ENCODE measurements at regions not wholly inside any gene's neighbourhood (a gene's known extent, or its start where the extent isn't known, plus 50 kb on each side); places are given as distances from the start of the nearest gene placed in this dataset.

- intact Hi-C loops (cut with DNase I) = no loop called here
- Histone ChIP-seq H3K9me3 (no peaks in the 10 kb centered on the region), H3K4me1 (no peaks in the 10 kb centered on the region), H3K4me3 (no peak overlapping the region), H3K27ac (no peak overlapping the region), H3K36me3 (no peaks in the 10 kb centered on the region), H3K27me3 (no peaks in the 10 kb centered on the region)
- TF ChIP-seq POLR2AphosphoS5 (IDR thresholded peaks at IDR 0.05; ENCODE audit: insufficient read depth in 1 of 2, low read depth in 1 of 2) (no peak), POLR2A (IDR thresholded peaks at IDR 0.05) (no peak)
- DNase-seq (ENCODE audit: extremely low spot score in 2 of 2) = no peak
Observed at GRCh38 chr11:32015427-32015826, 75.4 kb upstream of the RCN1 start.

GRCh38 chr11:32013603-32014002, 77.3 kb upstream of the RCN1 start:
- H3K27me3 ChIP-seq = no peaks in the 10 kb centered on the region
- no peak overlapping the region for H3K27ac ChIP-seq
- H3K9me3 ChIP-seq = no peaks in the 10 kb centered on the region
- no peaks in the 10 kb centered on the region for H3K36me3 ChIP-seq
- no peak for TF ChIP-seq POLR2A (IDR thresholded peaks at IDR 0.05)
- TF ChIP-seq POLR2AphosphoS5 (IDR thresholded peaks at IDR 0.05; ENCODE audit: insufficient read depth in 1 of 2, low read depth in 1 of 2) = no peak
- TF ChIP-seq CTCF (IDR thresholded peaks at IDR 0.05) = no peak
- intact Hi-C loops (cut with DNase I) = no loop called here
- no peaks in the 10 kb centered on the region for H3K4me1 ChIP-seq
- no peak overlapping the region for H3K4me3 ChIP-seq
- DNase-seq (ENCODE audit: extremely low spot score in 2 of 2) = no peak

- Histone ChIP-seq H3K27me3 (no peaks in the 10 kb centered on the region), H3K4me1 (no peaks in the 10 kb centered on the region), H3K9me3 (no peaks in the 10 kb centered on the region), H3K36me3 (no peaks in the 10 kb centered on the region), H3K4me3 (no peak overlapping the region), H3K27ac (no peak overlapping the region)
- intact Hi-C loops (cut with DNase I) = no loop called here
- no peak for TF ChIP-seq POLR2A (IDR thresholded peaks at IDR 0.05)
- no peak for TF ChIP-seq POLR2AphosphoS5 (IDR thresholded peaks at IDR 0.05; ENCODE audit: insufficient read depth in 1 of 2, low read depth in 1 of 2)
- no peak for TF ChIP-seq CTCF (IDR thresholded peaks at IDR 0.05)
- DNase-seq (ENCODE audit: extremely low spot score in 2 of 2) = no peak
Observed at GRCh38 chr11:32012049-32012448, 78.8 kb upstream of the RCN1 start.

- Histone ChIP-seq H3K27me3 (no peaks in the 10 kb centered on the region), H3K27ac (no peak overlapping the region), H3K36me3 (no peaks in the 10 kb centered on the region), H3K9me3 (no peaks in the 10 kb centered on the region), H3K4me3 (no peak overlapping the region), H3K4me1 (no peaks in the 10 kb centered on the region)
- intact Hi-C loops (cut with DNase I) = no loop called here
- no peak for DNase-seq (ENCODE audit: extremely low spot score in 2 of 2)
- TF ChIP-seq CTCF (IDR thresholded peaks at IDR 0.05) = no peak
- TF ChIP-seq POLR2AphosphoS5 (IDR thresholded peaks at IDR 0.05; ENCODE audit: insufficient read depth in 1 of 2, low read depth in 1 of 2) = no peak
Observed at GRCh38 chr11:32008880-32009551, 81.9 kb upstream of the RCN1 start.

- H3K27me3 ChIP-seq = no peaks in the 10 kb centered on the region
- no peak overlapping the region for H3K4me3 ChIP-seq
- no peak overlapping the region for H3K27ac ChIP-seq
- intact Hi-C loops (cut with DNase I) = no loop called here
- no peaks in the 10 kb centered on the region for H3K4me1 ChIP-seq
- no peak for TF ChIP-seq POLR2AphosphoS5 (IDR thresholded peaks at IDR 0.05; ENCODE audit: insufficient read depth in 1 of 2, low read depth in 1 of 2)
- TF ChIP-seq POLR2A (IDR thresholded peaks at IDR 0.05) = no peak
- TF ChIP-seq CTCF (IDR thresholded peaks at IDR 0.05) = no peak
- no peaks in the 10 kb centered on the region for H3K36me3 ChIP-seq
- H3K9me3 ChIP-seq = no peaks in the 10 kb centered on the region
- no peak for DNase-seq (ENCODE audit: extremely low spot score in 2 of 2)
Observed at GRCh38 chr11:32006799-32007388, 84.0 kb upstream of the RCN1 start.

Data from vagina (tissue), 2 donors.